Right hindlimb (tissue), 1 donor: ENCODE measurements at regions not wholly inside any gene's neighbourhood (a gene's known extent, or its start where the extent isn't known, plus 50 kb on each side); places are given as distances from the start of the nearest gene placed in this dataset.
"Not testable (repeated sequence)": the region's sequence is repeated elsewhere in the genome, so short reads cannot be mapped to it uniquely, and the experiment has no call there.

Source experiments
- DNase-seq: peaks from one replicate; pipeline ENCODE4 v3.0.0-alpha.2; 2018

DNA sequence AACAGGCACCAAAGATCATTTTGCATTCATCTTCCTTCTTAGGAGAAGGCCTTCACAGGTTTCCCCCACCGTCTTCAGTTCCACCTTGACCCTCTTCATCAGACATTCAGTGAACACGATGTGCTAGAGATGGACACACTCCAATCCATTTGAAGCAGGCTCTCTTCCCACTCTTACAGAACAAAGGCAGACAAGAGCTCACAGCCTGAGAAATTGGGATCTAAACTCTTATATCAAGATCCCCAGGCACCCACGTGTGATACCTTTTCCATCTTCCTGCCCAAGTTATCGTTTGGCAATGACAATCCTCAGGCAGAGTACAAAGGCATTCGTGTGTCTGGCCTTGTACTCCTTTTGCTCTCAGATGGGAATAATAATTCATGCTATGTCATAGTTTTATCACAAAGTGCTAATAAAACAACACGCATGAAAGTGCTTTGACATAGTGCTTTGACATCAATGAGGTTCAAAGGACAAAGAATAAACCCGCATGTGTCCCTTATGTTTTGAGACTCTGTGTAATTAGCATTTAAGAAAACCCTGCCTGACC lies 369.3 kb upstream of the KLHL29 start:
- no peak for DNase-seq

DNA sequence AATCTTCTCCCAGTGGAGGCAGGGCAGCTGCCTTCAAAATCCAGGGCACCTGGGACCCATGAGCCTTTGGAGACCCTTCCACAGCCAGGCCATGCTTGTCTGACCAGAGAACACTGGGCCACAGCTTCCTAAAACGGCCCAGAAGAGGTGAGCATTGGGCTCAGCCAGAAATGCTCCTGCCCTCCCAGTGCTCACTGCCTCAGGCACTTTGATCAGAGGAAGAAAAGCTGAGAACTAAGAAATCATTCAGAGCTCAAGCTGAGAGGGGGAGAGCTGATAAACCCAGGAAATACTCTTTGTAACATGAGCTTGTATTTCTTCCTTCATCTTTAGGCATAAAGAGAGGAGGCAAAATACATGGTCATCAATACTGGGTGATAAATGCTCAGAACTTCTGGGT lies 365.5 kb upstream of the KLHL29 start:
- DNase-seq: no peak

DNA sequence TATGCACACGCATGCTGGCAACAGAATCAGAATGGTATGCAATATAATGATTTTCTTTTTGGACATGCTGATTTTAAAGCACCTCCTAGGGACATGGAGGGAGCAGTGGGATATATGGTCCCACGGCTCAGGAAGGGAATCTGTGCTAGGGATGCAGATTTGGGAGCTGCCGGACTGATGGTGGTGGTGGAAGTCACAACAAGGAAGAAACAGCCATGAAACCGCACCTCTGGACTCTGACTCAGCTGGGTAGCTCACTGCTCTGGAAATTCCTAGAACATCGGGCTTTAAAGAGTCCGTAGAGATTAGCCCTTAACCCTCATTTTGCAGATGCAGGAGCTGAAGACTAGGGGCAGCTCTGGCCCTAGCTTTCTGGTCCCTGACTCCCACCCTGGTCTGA lies 364.3 kb upstream of the KLHL29 start:
- DNase-seq: no peak

DNA sequence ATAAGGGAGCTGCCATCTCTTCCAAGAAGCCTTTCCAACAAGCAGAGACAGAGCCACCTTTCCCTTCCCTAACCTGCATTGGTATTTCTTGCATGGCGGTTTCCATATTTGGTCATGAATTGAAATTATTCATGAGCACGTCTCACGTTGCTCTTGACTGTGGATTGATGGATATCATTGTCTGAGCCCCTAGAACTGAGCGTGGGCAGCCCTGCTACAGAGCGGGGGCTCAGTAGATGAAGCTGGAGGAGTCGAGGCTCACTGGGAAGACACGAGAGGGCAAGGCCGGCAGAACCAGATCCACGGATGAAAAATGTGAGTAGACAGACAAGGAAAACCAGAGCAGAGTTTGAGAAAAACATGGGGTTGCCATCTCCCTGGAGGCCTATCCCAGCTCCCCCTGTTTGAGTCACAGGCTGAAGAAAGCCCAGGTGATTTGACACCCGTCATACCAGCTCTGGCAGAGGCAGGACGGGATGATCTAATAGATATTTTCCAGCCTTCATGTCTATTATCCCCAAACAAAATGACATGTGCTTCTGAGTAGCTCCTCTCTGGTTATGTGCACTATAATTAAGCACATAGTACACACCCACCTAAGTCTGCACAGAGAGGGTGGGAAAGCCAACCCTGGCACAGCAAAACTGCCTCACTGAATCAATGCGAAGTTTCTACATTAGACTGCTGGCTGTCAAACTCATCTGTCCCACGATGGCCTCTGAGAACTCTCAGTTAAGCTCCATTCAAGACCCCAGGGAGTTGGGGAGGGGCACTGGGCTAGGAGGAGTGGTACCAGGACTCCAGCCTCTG lies 363.5 kb upstream of the KLHL29 start:
- DNase-seq: no peak

DNA sequence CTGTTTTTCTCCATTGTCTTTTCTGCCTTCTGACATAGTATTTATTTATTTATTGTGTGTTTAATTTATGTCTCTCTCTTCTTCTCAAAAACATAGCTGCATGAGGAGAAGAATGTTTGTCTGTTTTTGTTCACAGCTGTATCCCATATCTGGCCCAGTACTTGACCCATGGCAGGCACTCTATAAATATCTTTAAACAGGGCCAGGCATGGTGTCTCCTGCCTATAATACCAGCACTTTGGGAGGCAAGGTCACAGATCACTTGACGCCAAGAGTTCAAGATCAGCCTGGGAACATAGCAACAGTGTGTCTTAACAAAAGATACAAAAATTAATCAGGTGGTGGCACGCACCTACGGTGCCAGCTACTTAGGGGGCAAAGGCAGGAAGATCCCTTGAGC lies 361.3 kb upstream of the KLHL29 start:
- DNase-seq: no peak

DNA sequence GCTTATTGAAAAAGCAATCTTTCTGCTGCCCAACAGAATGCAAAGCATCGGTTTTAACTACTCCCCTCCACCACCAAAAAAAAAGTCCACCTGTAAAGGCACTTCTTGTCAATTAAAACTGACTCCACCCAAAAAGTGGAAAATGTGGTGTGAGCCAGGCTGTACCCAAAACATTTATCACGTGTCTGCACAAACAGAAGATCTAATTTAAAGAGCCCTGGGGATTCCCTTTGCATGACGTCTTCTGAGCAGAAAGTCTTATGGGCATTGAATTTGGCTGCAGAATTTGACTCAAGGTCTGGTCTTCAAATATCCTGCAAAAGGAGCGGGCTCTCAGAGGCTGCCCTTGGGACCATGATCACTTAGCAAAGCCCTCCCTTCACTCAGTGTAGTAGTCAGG lies 358.3 kb upstream of the KLHL29 start:
- no peak for DNase-seq

DNA sequence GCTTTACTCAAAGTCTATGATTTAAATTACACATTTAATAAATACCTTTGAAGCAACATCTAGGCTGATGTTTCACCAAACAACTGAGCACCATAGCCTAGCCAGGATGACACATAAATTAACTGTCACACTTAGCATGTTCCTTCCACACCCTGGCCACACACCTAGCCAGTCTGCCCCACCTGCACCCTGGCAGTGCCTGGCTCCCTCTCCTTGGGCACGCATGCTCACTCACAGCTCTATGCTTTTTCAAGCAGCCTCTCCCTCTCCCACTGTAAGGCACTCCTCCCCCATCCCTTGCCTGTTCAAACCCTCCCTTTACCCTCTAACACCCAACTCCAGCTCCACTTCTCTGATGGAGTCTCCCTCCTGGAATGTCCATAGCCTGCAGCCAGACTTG lies 357.6 kb upstream of the KLHL29 start:
- DNase-seq: no peak

DNA sequence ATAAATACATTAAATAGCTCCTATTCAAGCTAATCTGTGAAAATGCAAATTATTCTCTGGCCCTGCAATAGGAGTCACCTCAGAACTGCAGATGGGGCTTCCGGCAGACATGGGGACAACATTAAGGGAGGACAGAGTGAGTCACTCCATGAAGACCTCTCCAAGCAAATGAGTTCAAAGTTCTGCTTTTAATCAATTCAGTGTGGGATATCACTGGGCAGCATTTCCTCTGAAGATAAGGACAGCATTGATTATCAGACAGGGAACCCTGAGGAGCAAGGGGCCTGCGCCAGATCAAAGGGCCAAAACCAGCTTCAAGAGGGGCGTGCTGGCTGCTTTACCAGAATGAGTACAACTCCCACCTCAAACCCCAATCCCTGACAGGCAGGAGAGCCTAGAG lies 356.9 kb upstream of the KLHL29 start:
- DNase-seq: no peak

DNA sequence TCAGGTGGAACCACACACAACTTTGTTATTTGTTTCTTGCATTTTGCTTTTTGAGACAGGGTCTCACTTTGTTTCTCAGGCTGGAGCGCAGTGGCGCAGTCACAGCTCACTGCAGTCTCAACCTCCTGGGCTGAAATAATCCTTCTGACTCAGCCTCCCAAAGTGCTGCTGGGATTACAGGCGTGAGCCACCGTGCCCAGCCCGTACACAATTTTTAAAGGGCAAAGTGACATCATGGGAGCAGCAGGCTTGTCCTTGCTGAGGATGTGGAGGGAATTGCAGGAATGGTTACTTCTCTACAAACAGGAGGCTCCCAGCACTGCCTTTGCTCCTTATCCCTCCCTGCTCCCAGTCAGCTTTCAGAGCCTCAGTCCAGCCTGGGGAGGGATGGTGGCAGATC lies 355.9 kb upstream of the KLHL29 start:
- no peak for DNase-seq

DNA sequence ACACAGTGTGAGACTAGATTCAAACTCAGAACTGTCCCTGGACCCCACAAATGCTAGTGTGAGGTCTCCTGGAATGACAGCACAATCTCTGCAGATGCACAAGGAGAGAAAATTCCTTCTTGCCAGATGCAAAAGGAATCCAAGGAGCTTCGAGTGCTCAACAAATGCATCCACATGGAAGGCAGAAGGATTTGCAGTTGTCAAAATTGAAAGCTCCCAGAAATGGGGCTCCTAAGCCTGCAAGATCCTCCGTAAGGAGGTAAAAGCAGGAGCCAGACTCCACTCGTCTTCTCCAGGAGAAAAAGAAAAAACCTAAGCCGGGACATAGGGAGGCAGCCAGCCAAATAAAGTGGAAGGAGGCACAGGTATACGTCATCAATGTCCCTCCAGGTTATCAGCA lies 355.0 kb upstream of the KLHL29 start:
- DNase-seq: no peak

DNA sequence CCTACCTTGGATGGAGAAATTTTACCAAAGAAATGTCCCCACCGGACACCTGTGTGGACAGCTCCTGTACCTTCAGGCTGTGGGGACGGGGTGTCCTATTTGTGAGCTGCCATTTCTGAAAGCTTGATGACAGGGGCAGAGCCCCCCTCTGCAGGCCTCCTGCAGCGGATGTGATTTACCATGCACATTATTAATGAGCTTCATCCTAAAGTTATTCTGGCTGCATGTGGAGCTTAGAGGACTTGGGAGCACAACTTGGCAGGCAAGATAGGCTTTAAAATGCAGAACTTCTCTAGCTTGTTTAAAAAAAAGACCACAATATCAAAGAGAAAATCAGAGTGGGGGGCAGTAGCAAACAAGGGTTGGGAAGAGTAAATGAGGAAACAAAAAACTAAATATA lies 350.0 kb upstream of the KLHL29 start:
- no peak for DNase-seq

DNA sequence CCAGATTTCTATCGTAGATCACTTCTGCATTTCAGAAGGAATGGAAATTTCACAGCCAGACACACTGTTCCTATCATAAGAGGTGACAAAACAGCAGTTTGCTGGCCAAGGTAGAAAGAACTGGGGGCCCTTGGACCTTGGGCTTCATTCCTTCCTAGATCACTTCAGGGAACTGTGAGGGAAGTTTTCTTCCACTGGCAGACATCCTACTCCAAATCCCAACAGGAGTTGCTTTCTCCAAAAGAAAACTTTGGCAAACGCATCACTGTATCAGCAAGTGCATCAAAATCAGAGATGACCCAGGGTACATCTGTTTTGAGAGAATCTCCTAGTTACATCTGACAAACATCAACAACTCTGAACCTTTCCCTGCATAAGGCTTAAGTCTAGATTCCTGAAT lies 348.4 kb upstream of the KLHL29 start:
- peak; percentile 58 for DNase-seq

DNA sequence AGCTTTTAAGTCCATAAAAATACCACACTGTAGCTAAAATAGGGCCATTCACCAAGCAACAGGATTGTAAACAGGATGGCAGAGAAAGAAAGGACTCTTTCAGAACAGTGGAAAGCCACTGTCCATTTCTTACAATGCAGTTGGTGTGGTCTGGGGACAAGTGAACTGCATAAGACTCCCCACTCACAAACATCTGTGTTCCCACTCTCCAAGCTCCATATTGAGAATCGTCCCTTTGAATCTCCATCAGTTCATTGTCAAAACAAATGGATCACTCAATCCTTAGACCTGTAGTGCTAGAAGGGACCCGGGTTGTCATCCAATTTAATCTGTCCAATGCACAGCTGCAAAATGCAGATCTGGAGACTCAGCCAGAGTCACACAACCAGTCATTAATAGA lies 347.4 kb upstream of the KLHL29 start:
- no peak for DNase-seq

DNA sequence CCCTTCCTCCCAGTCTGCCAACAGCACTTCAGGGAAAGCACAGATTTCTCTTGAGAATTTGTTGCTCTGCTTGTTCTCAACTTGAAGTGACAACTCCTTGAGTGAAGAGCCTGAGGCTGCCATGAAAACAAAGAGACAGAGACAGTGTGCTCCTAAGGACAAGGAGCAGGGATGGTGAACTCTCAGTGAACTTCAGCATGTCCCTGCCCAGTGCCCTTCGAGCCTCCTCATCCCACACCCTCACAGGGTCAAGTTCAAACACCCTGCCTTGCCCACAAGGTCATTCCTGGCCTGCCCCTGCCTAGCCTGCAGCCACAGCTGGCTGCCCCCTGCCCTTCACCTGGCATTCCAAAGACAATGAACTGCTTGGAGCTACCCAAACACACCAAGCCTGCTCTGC lies 343.5 kb upstream of the KLHL29 start:
- DNase-seq: no peak

DNA sequence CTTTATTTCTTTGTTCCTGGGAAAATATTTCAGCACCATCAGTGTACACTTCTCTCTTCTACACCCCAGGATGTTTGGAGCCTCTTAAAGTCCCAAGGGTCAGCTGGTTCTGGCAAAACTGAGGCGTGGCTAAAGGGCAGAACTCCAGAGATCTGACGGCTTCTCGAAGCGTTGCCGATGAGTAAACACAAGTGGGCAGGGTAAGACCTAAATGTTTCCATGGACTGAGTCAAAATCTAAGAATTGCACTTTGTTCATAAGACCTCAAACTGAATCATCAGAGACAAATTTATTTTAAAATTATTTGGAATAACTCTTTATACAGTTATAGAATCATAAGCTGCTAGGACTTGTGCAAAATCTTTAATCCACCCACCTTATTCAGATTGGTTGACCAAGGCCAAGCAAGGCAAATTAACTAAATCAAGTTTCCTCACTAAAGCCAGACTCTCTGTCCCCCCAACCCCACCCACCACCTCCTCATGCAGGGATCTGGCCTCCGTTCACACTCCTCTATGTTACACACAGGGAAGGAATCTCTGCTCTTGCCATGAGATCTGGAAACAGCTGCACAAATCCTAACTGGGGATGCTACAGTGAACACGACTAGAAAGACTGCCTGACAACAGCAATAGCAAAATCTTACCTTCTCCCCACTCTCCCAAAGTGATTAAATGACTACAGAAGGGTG lies 342.6 kb upstream of the KLHL29 start:
- DNase-seq: peak; percentile 82

DNA sequence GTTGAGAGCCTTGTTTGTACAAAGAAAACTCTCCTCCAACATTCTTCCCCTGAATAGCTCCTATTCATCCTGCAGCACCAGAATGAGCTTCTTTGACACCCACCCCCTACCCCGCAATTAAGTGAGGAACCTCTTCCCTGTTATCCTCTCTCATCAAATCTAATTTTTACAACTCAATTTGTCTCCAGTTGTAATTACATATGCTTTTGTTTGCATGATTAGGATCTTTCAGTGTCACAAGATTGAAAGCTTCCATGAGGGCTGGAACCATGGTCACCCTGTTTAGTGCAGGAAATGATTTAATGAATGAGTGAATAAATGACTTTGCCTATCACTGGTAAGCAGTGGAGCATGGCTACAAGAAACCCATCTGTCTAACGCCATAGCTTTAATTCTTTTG lies 334.6 kb upstream of the KLHL29 start:
- no peak for DNase-seq

DNA sequence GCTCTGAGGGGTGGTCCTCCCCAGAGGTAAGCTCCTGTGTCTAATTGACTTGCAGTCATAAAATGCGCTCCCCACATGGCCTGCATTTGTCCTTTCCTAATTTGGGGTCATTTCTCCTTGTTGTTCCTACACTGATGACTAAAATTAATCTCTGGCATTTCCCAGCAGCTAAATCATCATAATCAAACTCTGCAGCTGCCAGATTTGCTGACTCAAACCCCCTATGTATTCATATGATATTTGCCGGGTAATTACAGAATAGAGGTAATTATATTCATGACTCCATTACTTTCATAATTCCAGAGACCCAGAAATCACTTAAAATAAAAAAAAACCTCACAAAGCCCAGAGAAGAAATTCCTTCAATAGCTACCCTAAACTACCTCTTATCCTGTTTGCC lies 331.4 kb upstream of the KLHL29 start:
- DNase-seq: no peak

DNA sequence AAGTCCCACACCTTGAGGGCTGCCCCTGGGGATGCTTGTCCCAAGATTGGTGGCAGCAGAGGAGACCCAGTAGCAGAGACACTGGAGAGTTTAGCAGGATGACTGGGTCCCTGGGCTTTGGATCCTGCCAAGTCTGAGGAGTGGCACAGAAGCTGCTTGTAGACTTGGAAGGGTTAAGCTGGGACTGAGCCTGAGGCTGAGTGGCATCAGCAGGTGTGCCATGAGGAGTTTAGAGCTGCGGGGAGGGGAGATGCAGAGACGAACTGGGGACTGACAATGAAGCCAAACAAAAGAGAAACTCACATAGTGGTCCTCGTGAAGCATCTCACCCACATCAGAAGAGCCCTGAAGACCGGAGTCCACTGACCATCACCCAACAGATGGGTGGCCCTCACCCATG lies 329.7 kb upstream of the KLHL29 start:
- DNase-seq: peak; percentile 57

DNA sequence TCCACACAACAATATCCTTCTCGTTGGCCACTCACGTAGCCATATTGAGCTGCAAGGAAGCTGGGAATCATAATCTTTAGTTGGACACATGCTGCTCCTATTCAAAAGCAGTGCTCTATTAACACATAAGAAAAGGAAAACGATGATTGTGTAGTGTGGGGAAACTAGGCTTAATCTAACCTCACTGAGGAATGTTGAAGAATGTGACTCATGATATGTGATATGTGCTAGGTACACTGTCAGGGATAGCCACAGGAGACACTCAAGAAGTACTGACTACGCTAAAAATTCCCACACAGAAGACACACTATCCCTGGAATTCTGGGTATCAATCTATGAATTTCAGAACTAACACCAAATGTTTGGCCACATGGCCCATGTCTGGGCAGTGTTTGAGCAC lies 328.1 kb upstream of the KLHL29 start:
- DNase-seq: not testable (repeated sequence)

DNA sequence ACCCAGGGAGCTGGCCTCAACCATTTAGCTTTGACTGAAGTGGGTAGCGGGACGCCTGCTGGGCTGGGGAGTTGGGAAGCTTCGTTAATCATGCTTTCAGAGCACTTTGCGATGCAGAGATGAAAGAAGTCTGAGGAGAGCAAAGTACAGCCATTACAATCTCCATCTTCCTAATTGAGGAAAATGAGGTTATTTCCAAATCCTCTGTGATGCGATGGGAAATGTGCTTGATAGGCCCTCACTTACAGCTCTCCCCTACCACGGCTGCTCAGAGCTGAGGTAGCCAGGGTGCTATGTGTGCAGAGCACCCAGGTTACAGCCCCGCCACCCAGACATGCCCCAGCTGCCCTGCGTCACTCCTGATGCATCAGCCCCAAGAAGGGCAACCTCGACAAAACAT lies 326.5 kb upstream of the KLHL29 start:
- DNase-seq: no peak

DNA sequence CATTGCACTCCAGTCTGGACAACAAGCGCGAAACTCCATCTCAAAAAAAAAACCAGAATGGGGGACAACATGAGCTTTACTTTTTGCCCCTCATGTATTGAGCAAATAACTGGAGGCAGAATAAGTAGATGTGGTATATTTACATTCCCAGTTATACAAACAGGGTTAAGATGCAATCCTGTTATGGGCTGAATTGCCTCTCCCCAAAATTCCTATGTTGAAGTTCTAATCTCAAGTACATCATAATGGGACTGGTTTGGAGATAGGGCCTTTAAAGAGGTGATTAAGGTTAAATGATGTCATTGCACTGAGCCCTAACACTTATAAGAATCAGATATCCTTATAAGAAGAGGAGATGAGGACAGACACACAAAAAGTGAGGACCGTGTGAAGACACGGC lies 319.8 kb upstream of the KLHL29 start:
- no peak for DNase-seq

DNA sequence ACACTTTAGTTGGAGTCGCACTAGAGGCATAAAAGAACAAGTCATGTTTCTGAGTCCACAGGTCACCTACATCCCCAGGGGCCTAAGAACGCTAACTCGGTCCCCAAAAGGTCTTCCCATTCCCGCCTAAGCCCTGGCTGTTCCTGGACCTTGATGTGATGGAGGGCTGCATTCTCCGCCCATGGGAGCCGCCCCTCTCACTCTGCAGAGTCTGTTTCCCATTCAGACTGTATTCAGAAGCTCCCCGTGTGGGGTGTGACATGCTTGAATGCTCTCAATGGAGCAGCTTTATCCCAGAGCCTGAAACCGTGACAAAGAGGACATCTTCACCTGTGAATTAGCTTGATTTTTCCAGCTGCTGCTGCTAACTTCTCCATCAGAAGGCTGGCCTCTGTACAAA lies 319.0 kb upstream of the KLHL29 start:
- no peak for DNase-seq

DNA sequence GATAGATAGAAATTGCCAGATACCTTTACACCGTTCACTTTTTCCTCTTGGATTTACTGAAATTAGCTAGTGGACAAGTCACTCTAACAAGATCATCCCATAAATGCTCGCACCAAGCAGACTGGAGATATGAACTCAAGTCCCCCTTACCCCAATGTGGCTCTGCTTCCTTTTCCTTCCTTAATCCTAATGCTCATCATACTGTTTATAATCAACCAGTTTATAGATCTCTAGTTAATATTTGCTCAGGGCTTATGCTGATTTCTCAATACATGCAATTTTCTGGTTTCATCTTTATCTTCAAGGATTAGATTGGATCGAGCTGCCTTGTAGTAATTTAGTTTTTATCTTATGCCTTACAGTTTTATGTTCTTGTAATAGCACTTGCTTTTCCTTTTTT lies 318.3 kb upstream of the KLHL29 start:
- DNase-seq: no peak

DNA sequence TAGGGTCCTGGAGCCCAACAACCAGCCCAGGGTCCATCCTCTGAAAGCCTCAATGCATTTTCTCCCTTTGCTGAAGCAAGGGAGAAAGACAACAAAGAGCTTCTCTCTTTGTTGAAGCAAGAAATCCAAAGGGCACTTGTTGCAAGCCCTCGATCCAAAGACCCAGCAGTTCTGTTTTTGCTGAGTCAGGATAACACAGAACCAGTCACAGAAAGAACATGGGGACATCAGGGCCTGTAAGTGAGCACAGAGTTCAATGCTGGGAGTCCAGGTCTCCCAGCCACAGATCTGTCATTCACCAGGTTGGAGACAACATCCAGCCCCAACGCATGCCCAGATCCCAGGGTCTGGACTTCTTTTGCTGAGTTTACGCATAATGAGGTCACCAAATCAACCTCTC lies 315.8 kb upstream of the KLHL29 start:
- DNase-seq: no peak

DNA sequence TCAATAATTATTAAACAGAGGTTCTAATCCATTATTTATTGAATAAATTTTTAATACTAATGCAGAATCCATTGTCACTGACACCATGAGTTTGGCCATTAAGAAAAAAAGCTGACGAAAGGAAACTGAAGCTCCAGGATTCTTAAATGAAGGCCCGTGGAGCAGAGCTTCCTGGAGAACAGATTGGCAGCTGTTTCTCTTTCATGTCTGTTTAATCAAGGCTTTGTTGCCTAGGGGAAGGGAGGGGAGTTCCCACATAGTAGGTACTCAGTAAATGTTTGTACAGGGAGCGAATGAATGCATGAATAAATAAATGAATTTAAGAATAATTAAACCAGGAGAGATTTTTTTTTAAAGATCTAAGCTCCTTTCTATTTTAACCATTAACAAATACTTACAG lies 315.1 kb upstream of the KLHL29 start:
- DNase-seq: no peak
